CD14-positive monocyte (primary cell): ENCODE measurements at regions not wholly inside any gene's neighbourhood (a gene's known extent, or its start where the extent isn't known, plus 50 kb on each side); places are given as distances from the start of the nearest gene placed in this dataset.

ENCODE experiments used
- DNase-seq, 3 donors: peaks; one replicate each; pipeline ENCODE4 v3.0.0-alpha.2; 2011 to 2022
- H2AFZ ChIP-seq: 2 replicates; pipeline ENCODE4 v1.6.0; 2012; ENCODE audit warnings: mild to moderate bottlenecking, low read depth, low read length, inconsistent platforms; ENCODE audit not compliant: insufficient read depth, poor library complexity, severe bottlenecking
- H3K27ac ChIP-seq, 2 donors: 1 replicate in 1 of 2; 2 replicates in 1 of 2; pipeline ENCODE4 v1.5.1; 2012 to 2013; ENCODE audit warnings: low read length in 2 of 2, control low read depth in 1 of 2, inconsistent platforms in 1 of 2, low read depth in 1 of 2, mild to moderate bottlenecking in 1 of 2
- H3K27me3 ChIP-seq, 2 donors: one replicate each; pipeline versions ENCODE4 v1.6.0 to v1.6.1; 2011 to 2013; ENCODE audit warnings: low read length in 2 of 2; ENCODE audit not compliant: control insufficient read depth in 2 of 2, insufficient read depth in 2 of 2
- H3K36me3 ChIP-seq, 2 donors: replicated peaks in 1 of 2; 1 replicate in 1 of 2; 2 replicates in 1 of 2; pipeline versions ENCODE4 v1.5.1 to v1.6.1; 2012 to 2013; ENCODE audit warnings: low read length in 2 of 2, control low read depth in 1 of 2, inconsistent platforms in 1 of 2, mild to moderate bottlenecking in 1 of 2; ENCODE audit not compliant: insufficient read depth in 2 of 2, control insufficient read depth in 1 of 2
- H3K4me1 ChIP-seq, 2 donors: 1 replicate in 1 of 2; 2 replicates in 1 of 2; pipeline versions ENCODE4 v1.5.1 to v1.6.1; 2012 to 2013; ENCODE audit warnings: low read length in 2 of 2, control low read depth in 1 of 2, inconsistent platforms in 1 of 2, mild to moderate bottlenecking in 1 of 2, moderate library complexity in 1 of 2; ENCODE audit not compliant: insufficient read depth in 2 of 2, control insufficient read depth in 1 of 2
- H3K4me2 ChIP-seq: replicated peaks from 2 replicates; pipeline ENCODE3; 2012; ENCODE audit warnings: low read length, moderate library complexity, mild to moderate bottlenecking; ENCODE audit not compliant: poor library complexity, severe bottlenecking; ENCODE audit errors: extremely low read depth
- H3K4me3 ChIP-seq, 3 experiments: fragments of 200-600 bp in 1 of 3; sonication (generic) in 1 of 3; replicated peaks in 1 of 3; 1 replicate in 2 of 3; 2 replicates in 1 of 3; pipeline ENCODE4 v1.5.1; 2011 to 2013; ENCODE audit warnings: low read length in 3 of 3, mild to moderate bottlenecking in 3 of 3, control low read depth in 2 of 3, low read depth in 2 of 3, inconsistent platforms in 1 of 3, moderate library complexity in 1 of 3
- H3K79me2 ChIP-seq: 2 replicates; pipeline ENCODE4 v1.6.0; 2012; ENCODE audit warnings: mild to moderate bottlenecking, control low read depth, inconsistent platforms, low read length, moderate library complexity; ENCODE audit not compliant: insufficient read depth
- H3K9ac ChIP-seq: 2 replicates; pipeline ENCODE4 v1.6.0; 2017; ENCODE audit warnings: low read length, mild to moderate bottlenecking; ENCODE audit not compliant: insufficient read depth, poor library complexity, severe bottlenecking
- H3K9me3 ChIP-seq, 2 donors: replicated peaks in 1 of 2; 1 replicate in 1 of 2; 2 replicates in 1 of 2; pipeline versions ENCODE4 v1.5.1 to v1.6.1; 2012 to 2013; ENCODE audit warnings: low read length in 2 of 2, control low read depth in 1 of 2; ENCODE audit not compliant: control insufficient read depth in 1 of 2, insufficient read depth in 1 of 2
- H4K20me1 ChIP-seq: 2 replicates; pipeline ENCODE4 v1.6.0; 2012; ENCODE audit warnings: mild to moderate bottlenecking, low read length, control low read depth, moderate library complexity; ENCODE audit not compliant: insufficient read depth
- H3K27ac Mint-ChIP-seq, 7 donors: one replicate each; pipeline ENCODE4 v1.8.0; 2020; ENCODE audit warnings: mild to moderate bottlenecking in 7 of 7, mixed read lengths in 7 of 7, moderate library complexity in 6 of 7, inconsistent platforms in 2 of 7
- H3K27me3 Mint-ChIP-seq, 3 donors: one replicate each; pipeline ENCODE4 v1.8.0; 2021 to 2022; ENCODE audit warnings: low read depth in 3 of 3, mild to moderate bottlenecking in 3 of 3, mixed read lengths in 3 of 3, moderate library complexity in 3 of 3, inconsistent platforms in 1 of 3
- H3K36me3 Mint-ChIP-seq, 2 donors: one replicate each; pipeline ENCODE4 v1.8.0; 2020; ENCODE audit warnings: mixed read lengths in 2 of 2, inconsistent platforms in 1 of 2, mild to moderate bottlenecking in 1 of 2
- H3K4me1 Mint-ChIP-seq: one replicate; pipeline ENCODE4 v1.8.0; 2020; ENCODE audit warnings: mild to moderate bottlenecking, mixed read lengths
- H3K4me3 Mint-ChIP-seq, 2 donors: one replicate each; pipeline ENCODE4 v1.8.0; 2020; ENCODE audit warnings: mild to moderate bottlenecking in 2 of 2, mixed read lengths in 2 of 2, moderate library complexity in 1 of 2
- H3K9me3 Mint-ChIP-seq, 7 donors: one replicate each; pipeline ENCODE4 v1.8.0; 2020 to 2022; ENCODE audit warnings: mixed read lengths in 7 of 7, mild to moderate bottlenecking in 6 of 7, moderate library complexity in 6 of 7, inconsistent platforms in 2 of 7
- WGBS: methylation state at CpG from one replicate; pipeline ENCODE4 v1.1.5; 2013; ENCODE audit warnings: missing lambda C conversion rate; ENCODE audit not compliant: insufficient coverage; 5-methylcytosine and 5-hydroxymethylcytosine counted together
- intact Hi-C, 2 donors: fragments of 100-400 bp; cut with micrococcal nuclease; formaldehyde crosslinking; loops; one replicate each; pipeline versions ENCODE4 v1.15.0 to v1.15.1; 2023
- TF ChIP-seq, protein P1 (sequence below): fragments of 200-600 bp; IDR thresholded peaks from one replicate; pipeline ENCODE4 v1.8.0; 2022; ENCODE audit warnings: antibody characterized with exemption, mild to moderate bottlenecking

DNA sequence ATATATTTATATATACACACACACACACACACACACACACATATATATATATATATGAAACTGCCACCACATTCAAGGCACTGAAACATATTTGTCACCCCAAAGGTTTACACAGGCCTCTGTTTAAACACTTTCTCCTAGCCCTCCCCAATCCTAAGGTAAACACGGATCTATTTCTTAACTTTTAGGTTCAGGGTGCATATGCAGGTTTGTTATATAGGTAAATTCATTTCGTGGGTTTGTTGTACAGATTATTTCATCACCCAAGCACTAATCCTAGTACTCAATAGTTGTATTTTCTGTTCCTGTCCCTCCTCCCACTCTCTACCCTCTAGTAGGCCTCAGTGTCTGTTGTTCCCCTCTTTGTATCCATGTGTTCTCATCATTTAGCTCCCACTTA is 305.0 kb downstream of the GPR37 start:
- Mint-ChIP-seq H3K9me3 (peaks cover 0 to 5% (median under 1%) of the 10 kb centered on the region in 7 donors), H3K27ac (no peak overlapping the region), H3K4me1 (no peaks in the 10 kb centered on the region), H3K4me3 (no peak overlapping the region), H3K36me3 (no peaks in the 10 kb centered on the region), H3K27me3 (peaks cover 0 to 2% (median 0%) of the 10 kb centered on the region in 3 donors)
- H3K9ac ChIP-seq, result no peak overlapping the region
- H3K27me3 ChIP-seq, result no peaks in the 10 kb centered on the region
- intact Hi-C loops, result no loop called here
- no peak overlapping the region for H3K27ac ChIP-seq
- WGBS, result no CpG with 5 or more reads among the region's 2 CpGs
- H3K9me3 ChIP-seq, result no peaks in the 10 kb centered on the region
- no peaks in the 10 kb centered on the region for H4K20me1 ChIP-seq
- TF ChIP-seq, protein P1, sequence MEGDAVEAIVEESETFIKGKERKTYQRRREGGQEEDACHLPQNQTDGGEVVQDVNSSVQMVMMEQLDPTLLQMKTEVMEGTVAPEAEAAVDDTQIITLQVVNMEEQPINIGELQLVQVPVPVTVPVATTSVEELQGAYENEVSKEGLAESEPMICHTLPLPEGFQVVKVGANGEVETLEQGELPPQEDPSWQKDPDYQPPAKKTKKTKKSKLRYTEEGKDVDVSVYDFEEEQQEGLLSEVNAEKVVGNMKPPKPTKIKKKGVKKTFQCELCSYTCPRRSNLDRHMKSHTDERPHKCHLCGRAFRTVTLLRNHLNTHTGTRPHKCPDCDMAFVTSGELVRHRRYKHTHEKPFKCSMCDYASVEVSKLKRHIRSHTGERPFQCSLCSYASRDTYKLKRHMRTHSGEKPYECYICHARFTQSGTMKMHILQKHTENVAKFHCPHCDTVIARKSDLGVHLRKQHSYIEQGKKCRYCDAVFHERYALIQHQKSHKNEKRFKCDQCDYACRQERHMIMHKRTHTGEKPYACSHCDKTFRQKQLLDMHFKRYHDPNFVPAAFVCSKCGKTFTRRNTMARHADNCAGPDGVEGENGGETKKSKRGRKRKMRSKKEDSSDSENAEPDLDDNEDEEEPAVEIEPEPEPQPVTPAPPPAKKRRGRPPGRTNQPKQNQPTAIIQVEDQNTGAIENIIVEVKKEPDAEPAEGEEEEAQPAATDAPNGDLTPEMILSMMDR, result no peak
- no peaks in the 10 kb centered on the region for H3K79me2 ChIP-seq
- DNase-seq, result no peak
- H3K4me2 ChIP-seq, result no peak overlapping the region
- no peaks in the 10 kb centered on the region for H3K36me3 ChIP-seq
- H3K4me1 ChIP-seq, result no peaks in the 10 kb centered on the region
- no peak overlapping the region for H2AFZ ChIP-seq
- no peak overlapping the region for H3K4me3 ChIP-seq

DNA sequence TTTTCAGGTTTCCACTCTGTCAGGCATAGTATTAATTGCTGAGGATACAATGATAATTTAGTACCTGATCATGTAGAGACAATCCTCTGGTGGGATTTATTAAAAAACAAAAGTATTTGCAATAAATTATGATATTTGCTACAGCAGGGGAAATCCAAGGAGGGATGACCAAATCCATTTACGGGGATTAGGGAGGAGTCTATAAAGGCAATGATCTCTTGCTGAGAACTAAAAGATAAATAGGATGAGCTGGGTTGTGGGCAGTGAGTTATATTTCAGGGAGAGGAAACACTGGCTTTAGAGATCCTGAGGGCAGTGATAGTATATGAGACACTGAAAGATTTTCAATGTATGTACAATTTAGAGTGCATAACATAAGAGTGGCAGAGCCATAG is 305.5 kb downstream of the GPR37 start:
- 100% methylated on average over 1 of the region's 1 CpG for WGBS
- Mint-ChIP-seq H3K9me3 (peaks cover 0 to 4% (median 0%) of the 10 kb centered on the region in 7 donors), H3K36me3 (no peaks in the 10 kb centered on the region), H3K27me3 (peaks cover 0 to 2% (median 0%) of the 10 kb centered on the region in 3 donors), H3K27ac (no peak overlapping the region), H3K4me3 (no peak overlapping the region), H3K4me1 (no peaks in the 10 kb centered on the region)
- Histone ChIP-seq H4K20me1 (no peaks in the 10 kb centered on the region), H3K4me3 (no peak overlapping the region), H3K4me2 (no peak overlapping the region), H3K9me3 (no peaks in the 10 kb centered on the region), H3K4me1 (no peaks in the 10 kb centered on the region), H2AFZ (no peak overlapping the region), H3K36me3 (no peaks in the 10 kb centered on the region), H3K9ac (no peak overlapping the region), H3K27me3 (no peaks in the 10 kb centered on the region), H3K79me2 (no peaks in the 10 kb centered on the region), H3K27ac (no peak overlapping the region)
- TF ChIP-seq, protein P1, result no peak
- intact Hi-C loops, result no loop called here
- no peak for DNase-seq
